NT2/D1 (cell line): ENCODE measurements at regions not wholly inside any gene's neighbourhood (a gene's known extent, or its start where the extent isn't known, plus 50 kb on each side); places are given as distances from the start of the nearest gene placed in this dataset.

Experiments used
- YY1 ChIP-seq: IDR thresholded peaks from 2 replicates; pipeline ENCODE4 v1.6.1; 2011; ENCODE audit not compliant: insufficient read length, insufficient read depth
- ZNF274 ChIP-seq: IDR thresholded peaks from 2 replicates; pipeline ENCODE4 v1.6.1; 2011; ENCODE audit warnings: mild to moderate bottlenecking, low read depth, low read length

- TF ChIP-seq YY1 (no peak), ZNF274 (no peak)
Observed at GRCh38 chr13:55091172-55091571, 2049.5 kb upstream of the PRR20A start.
